Lower leg skin (tissue), 4 donors: ENCODE measurements at regions not wholly inside any gene's neighbourhood (a gene's known extent, or its start where the extent isn't known, plus 50 kb on each side); places are given as distances from the start of the nearest gene placed in this dataset.

Experiments used
- DNase-seq, 2 donors: peaks; one replicate each; pipeline ENCODE4 v3.0.0-alpha.2; 2019; ENCODE audit warnings: low spot score in 2 of 2
- H3K4me3 ChIP-seq: fragments of 200-600 bp; sonication (generic); 2 replicates; pipeline ENCODE4 v1.5.1; 2017; ENCODE audit warnings: mild to moderate bottlenecking, low read depth; ENCODE audit not compliant: poor library complexity, severe bottlenecking
- POLR2A ChIP-seq, 2 donors: fragments of 450-650 bp; IDR thresholded peaks; one replicate each; pipeline ENCODE4 v1.6.1; 2016 to 2017; ENCODE audit warnings: antibody characterized with exemption in 2 of 2, mild to moderate bottlenecking in 1 of 2, moderate library complexity in 1 of 2
- WGBS, 2 donors: methylation state at CpG; one replicate each; pipeline ENCODE4 v1.1.5; 2018; 5-methylcytosine and 5-hydroxymethylcytosine counted together
- intact Hi-C: fragments of 100-400 bp; cut with DNase I; formaldehyde crosslinking; loops from one replicate; pipeline ENCODE4 v1.15.0; 2023; ENCODE audit warnings: low total_unique reads
- TF ChIP-seq, protein P1 (sequence below), 3 donors: fragments of 450-650 bp; IDR thresholded peaks; one replicate each; pipeline ENCODE4 v1.5.1; 2016; ENCODE audit warnings: antibody characterized with exemption in 3 of 3, mild to moderate bottlenecking in 3 of 3, moderate library complexity in 2 of 3

DNA sequence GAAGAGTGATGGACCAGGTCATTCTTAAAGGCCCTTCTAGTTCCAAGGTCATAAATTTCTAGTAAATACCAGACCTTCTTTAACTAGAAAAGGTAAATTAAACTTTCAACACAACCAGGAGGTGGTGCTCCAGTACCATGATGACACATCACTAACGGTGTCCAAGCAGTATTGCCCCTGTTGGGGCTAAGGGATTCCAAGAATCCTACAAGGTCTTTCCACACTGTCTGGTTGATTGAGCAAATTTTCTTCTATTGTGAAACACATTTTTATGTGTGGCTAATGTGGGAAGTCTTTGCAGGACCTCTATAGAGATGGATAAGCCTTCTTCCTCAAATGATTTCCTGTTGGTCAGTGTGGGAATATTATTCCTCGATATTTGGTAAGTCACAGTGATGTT, 459.6 kb upstream of the PAPPA start:
- no peak overlapping the region for H3K4me3 ChIP-seq
- no peak for DNase-seq
- intact Hi-C loops = no loop called here
- TF ChIP-seq, protein P1, sequence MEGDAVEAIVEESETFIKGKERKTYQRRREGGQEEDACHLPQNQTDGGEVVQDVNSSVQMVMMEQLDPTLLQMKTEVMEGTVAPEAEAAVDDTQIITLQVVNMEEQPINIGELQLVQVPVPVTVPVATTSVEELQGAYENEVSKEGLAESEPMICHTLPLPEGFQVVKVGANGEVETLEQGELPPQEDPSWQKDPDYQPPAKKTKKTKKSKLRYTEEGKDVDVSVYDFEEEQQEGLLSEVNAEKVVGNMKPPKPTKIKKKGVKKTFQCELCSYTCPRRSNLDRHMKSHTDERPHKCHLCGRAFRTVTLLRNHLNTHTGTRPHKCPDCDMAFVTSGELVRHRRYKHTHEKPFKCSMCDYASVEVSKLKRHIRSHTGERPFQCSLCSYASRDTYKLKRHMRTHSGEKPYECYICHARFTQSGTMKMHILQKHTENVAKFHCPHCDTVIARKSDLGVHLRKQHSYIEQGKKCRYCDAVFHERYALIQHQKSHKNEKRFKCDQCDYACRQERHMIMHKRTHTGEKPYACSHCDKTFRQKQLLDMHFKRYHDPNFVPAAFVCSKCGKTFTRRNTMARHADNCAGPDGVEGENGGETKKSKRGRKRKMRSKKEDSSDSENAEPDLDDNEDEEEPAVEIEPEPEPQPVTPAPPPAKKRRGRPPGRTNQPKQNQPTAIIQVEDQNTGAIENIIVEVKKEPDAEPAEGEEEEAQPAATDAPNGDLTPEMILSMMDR (IDR thresholded peaks at IDR 0.05) = no peak
- no peak for TF ChIP-seq POLR2A (IDR thresholded peaks at IDR 0.05)
- 40 to 42% methylated on average over 2 of the region's 2 CpGs for WGBS, 2 donors

DNA sequence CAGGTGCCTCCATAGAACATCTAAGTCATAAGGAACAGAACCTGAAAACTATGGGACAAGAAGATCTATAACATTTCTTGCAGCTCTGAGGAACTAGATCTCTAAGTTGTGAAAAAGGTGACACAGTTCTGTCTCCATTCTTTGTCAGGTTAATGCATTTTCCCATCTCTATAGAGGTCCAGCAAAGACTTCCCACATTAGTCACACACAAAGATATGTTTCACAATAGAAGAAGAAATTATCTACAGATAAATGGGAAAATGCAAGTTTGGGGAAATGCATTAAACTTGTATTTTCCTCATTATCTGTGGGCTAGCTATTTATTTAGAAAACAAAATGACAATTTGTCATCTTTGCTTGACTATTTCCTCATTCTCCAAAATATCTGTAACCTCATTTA, 458.6 kb upstream of the PAPPA start:
- no peak for DNase-seq
- intact Hi-C loops = no loop called here
- no peak overlapping the region for H3K4me3 ChIP-seq
- TF ChIP-seq, protein P1 (IDR thresholded peaks at IDR 0.05) = no peak
- no peak for TF ChIP-seq POLR2A (IDR thresholded peaks at IDR 0.05)

DNA sequence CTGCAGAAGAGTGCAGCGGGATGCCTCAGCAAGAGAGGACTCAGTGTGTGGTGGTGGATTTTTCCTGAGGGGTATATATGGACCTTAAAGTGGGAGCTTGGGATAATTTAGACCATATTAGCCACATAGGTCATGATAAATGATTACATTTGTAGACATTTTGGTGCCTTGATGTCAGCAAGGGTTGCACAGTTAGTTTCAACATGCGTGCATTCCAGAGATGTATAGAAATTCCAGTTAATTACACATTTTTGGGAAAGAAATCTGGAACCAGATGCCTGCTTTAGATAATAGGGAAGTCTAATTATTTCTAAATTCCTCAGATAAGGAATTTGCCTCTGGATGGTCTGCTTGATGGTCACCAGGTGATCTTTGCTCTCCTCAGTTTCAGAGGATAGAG, 440.6 kb upstream of the PAPPA start:
- 84 to 89% methylated on average over 2 of the region's 2 CpGs for WGBS, 2 donors
- DNase-seq = no peak
- intact Hi-C loops = no loop called here
- TF ChIP-seq POLR2A (IDR thresholded peaks at IDR 0.05) = no peak
- TF ChIP-seq, protein P1 (IDR thresholded peaks at IDR 0.05) = no peak
- no peak overlapping the region for H3K4me3 ChIP-seq

DNA sequence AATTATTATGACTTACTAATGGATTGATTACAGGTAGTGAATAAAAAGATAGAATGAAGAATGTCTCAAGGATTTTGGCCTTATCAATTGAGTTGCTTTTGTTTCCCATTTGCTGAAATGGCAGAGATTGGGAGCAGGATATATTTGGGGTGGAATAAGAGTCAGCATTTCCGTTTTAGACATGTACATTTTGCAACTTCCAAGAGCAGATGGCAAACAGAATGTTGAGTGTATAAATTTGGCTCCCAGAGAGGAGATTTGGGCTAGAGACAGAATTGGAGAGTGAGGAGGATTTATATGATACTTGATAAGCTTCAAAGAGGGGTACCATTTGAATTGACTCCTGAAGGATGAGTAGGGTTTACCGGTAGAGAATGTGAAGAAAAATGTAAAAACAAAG, 437.9 kb upstream of the PAPPA start:
- intact Hi-C loops = no loop called here
- no peak overlapping the region for H3K4me3 ChIP-seq
- no peak for DNase-seq
- WGBS, 2 donors = 64 to 70% methylated on average over 2 of the region's 2 CpGs
- no peak for TF ChIP-seq POLR2A (IDR thresholded peaks at IDR 0.05)
- TF ChIP-seq, protein P1 (IDR thresholded peaks at IDR 0.05) = no peak

DNA sequence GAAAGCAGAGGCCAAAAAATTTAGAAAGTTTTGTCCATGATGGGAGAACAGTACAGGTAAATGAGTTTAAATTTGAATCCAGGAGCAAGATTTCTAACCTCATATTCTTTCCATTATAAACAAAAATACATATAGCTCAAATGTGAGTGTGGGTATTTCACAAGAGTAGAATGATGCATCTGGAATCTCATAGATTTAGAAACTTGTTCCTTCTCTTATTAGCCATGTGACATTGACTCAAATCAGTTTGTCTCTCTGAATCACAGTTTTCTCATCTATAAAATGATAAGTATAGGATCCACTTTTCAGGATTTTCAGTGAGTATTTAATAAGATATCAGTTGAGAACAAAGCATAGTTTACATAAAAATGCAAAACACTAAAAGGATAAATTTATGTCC, 436.3 kb upstream of the PAPPA start:
- H3K4me3 ChIP-seq = no peak overlapping the region
- intact Hi-C loops = no loop called here
- DNase-seq = no peak
- TF ChIP-seq POLR2A (IDR thresholded peaks at IDR 0.05) = no peak
- TF ChIP-seq, protein P1 (IDR thresholded peaks at IDR 0.05) = no peak

DNA sequence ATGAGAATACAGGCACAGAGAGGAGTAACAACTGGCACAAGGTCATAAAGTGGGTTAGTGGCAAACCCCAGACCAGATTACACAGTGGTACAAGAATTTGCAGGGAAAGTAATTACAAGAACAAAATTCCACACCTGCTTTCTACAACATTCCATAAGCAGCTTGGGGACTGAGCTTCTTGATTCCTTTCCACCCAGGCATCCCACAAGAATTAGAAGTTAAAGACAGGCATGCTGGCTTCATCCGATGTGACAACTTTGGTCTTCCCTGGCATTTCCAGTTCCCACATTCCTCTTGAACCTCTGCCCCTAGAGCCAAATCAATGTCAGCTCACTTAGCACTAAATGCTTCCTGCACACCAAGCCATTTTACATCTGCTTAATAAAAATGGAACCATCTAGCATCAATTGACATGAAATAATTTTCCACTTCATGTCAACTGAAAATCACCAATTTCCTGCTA, 435.8 kb upstream of the PAPPA start:
- no peak for DNase-seq
- TF ChIP-seq POLR2A (IDR thresholded peaks at IDR 0.05) = no peak
- TF ChIP-seq, protein P1 (IDR thresholded peaks at IDR 0.05) = no peak
- WGBS, 2 donors = 70 to 71% methylated on average over 1 of the region's 1 CpG
- intact Hi-C loops = no loop called here
- H3K4me3 ChIP-seq = no peak overlapping the region
